Right kidney (tissue), 1 donor: ENCODE measurements at regions not wholly inside any gene's neighbourhood (a gene's known extent, or its start where the extent isn't known, plus 50 kb on each side); places are given as distances from the start of the nearest gene placed in this dataset.

ENCODE experiments used
- DNase-seq: peaks from one replicate; pipeline ENCODE4 v3.0.0-alpha.2; 2016

DNA sequence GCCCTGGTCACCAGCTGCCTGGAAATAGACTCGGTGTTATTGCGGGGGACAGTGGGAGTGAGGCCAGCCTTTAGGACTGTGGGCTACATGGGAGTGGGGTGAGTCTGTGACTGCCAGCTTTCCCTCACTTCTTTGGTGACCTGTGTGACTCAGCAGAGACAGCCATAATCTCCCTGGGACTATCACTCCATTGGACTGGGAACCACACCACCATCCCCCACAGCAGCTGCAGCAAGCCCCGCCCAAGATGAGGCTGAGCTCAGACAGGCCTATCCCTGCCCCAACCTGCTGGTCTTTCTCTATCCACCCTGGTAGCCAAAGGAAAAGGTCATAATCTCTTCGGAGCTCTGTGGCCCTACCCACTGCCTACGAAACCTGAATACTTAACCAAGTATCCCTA lies 263.2 kb downstream of the FZD1 start:
- DNase-seq = no peak

DNA sequence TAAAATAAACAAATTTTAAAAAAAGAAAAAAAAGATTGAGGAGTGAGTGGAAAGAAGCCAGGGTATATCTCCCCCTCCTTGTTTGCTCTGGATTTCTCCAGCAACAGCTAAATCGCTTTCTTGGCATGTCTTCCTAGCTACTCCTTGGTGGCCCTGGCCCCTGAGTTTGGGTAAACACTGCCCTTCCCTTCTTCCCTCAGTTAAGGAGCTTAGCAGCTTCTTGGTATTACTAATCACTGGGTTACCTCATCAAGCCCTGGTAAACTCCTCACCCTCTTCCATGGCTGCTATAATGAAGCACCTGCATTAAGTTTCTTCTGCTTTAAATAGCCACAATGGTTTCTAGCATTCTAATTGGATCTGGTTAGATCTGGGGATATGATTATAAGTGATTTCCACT lies 269.8 kb downstream of the FZD1 start:
- no peak for DNase-seq

DNA sequence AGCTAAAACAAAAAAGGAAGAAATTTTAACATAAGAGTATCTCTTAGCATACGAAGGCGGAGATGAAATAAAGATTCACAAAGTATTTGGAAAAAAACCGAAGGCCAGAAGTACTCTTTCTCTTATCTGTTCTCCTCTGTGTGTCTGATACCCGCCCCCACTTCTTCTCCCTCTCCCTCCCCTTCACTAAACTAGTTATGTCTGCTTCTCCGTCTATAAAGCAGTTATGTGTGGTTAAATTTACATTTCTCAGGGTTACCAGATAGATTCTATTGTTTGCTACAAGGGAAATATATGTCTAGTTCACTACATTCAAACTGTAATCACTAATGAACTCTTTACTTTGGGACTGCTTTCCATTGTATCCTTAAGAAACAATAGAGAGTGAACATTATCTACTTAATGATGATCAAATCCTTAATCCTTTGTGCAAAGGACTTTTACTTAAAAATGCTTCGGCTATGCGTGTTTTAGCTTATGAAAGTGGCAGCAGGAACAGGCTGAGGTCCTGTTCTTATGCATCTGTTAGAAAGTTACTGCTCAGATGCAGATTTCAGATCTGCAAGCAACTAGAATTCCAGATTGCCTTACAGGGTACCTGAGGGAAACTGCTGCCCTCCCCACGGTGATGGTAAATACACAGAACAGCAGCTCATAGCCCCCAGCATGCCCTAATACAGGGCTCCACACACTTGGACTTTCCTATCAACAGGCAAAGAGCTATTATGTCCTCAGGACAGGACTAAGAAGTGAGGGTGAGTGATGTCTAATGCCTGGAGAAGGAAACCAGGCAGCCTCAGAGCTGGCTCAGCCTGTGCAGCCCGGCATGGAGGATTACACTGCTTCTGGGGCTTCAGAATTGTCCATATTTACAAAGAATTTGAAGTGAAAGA lies 273.3 kb downstream of the FZD1 start:
- DNase-seq = no peak

DNA sequence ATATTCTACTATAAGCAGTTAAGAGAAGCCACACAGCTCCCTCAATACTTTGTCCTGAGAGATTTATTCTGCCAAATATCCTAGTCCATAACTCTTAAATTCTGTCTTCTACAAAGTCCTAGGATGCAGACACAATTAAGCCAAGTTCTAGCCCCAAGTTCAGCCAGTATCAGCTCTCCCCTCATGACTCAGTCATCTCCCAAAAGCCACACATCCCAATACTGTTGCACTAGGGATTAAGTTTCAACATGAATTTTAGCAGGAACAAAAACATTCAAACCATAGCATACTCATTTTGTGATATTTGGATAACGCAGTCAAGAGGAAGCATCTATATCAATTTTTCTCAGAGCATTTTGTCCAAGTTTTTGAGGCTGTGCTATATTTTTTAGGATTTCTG lies 277.4 kb downstream of the FZD1 start:
- no peak for DNase-seq

DNA sequence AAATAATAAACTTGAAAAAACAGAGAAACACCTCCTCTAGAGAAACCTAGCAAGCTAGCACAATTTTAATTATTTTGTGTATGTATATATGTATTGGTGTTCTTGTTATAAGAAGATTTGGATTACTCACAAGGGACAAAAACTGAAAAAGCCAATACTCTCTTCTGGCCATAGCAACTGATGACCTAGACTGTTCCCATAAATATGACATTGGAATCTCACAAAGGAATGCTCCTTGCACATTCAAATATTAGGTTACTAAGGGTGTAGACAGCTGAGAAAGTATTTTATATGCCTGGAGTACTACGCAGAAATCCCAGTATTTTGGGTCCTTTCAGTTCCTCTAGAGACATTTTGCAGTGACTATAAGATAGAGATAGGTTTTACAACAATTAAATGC lies 279.4 kb downstream of the FZD1 start:
- no peak for DNase-seq

DNA sequence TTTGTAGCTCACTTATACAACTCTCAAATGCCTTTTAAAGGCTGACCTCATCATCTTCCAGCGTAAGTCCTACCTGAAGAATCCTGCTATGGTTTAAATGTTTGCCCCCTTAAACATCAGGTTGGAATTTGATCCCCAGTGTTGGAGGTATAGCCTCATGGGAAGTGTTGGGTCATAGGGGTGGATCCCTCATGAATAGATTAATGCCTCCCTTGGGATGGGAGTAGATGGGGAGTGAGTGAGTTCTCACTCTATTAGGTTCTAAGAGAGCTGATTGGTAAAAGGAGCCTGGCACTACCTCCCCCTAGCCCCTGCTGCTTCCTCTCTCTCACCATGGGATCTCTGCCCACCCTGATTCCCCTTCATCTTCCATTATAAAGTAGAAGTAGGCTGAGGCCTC lies 285.6 kb downstream of the FZD1 start:
- DNase-seq = no peak

DNA sequence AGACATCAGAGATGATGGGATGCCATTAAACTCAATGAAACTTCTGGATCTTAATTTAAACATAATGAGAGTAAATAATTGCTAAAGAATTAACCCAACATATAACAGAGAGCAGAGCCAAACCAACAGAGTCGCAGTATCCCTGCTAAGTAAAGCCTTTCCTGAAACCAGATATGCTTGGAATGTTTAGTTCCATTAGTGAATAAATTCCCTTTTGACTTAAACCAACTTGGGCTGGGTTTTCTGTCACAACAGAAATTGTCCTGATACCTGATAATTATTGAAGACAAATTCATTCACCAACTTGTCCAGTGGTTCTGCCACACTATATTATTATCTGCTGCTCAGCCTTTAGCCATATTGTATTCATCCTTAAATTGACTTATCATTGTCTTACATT lies 286.7 kb downstream of the FZD1 start:
- no peak for DNase-seq

DNA sequence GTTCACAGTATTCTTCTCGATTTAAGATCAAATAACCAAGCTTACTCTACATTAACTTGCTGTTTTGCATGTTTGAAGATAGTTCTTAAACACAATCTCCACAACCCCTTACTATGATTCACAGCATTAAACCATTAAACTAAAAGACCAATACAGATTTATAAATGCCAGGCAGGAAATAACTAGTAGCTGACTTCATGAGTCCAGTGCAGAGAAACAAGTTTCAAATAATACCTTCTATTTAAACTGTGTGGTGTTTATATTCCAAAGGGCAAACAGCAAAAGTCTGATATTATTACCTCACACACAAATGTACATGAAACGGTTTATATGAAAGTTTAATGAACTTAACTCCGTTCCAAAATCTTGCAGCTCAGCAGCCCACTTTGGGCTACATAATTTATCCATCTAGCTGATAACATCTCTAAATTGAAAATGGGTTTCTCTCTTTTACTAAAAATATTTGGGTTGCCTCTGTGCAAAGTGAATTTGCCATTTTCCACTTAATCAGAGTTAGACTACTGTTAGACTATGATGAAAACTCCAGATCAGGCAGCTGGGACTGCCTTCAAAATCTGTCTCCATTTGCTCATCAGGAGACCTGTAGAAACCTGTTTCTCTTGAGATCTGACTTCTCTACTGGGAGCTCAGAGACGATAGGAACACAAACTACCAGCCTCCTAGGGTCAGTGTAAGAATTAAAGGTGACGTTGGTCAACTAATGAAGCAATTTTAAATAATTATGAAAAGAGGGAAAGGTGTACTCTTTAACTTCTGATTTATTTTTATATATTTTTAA lies 287.3 kb downstream of the FZD1 start:
- DNase-seq = no peak

DNA sequence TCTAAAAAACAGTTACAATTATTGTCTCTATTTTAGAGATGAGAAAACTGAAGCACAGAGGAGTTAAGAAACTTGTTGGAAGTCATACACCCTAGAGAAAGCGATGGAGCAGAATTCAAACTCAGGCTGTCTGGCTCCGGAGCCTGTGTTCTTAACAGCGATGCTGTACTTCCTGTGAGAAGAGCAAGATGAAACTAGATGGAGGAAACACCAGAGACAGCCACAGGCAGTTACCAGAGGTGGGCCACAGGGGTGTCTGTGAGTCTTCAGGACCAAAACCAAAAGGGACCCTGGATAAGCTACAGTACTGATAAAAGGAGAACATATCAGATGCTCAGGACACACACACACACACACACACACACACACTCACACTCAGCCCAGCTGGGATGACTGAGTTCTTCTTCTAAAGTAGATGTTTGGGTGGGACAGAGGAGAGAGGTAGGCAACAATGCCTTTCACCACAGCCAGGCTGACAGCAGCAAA lies 289.2 kb downstream of the FZD1 start:
- DNase-seq = no peak

DNA sequence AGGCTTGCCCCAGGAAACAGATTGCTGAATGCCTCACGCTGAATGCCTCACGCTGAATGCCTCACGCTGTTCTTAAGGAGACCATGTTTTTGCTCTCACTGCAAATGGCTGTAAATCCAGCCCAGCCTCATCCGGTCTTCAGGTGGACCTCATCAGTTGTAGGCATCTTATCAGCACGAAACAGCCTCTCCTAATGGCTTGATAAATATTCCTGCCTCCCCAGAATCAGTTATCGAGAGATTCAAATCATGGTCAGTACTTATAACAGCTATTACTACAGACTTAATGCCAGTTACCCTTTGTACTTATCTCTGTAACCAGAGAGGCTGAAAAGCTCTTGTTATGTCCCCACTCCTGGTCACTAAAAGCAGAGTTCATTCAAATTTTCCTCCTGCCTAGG lies 290.6 kb downstream of the FZD1 start:
- no peak for DNase-seq

DNA sequence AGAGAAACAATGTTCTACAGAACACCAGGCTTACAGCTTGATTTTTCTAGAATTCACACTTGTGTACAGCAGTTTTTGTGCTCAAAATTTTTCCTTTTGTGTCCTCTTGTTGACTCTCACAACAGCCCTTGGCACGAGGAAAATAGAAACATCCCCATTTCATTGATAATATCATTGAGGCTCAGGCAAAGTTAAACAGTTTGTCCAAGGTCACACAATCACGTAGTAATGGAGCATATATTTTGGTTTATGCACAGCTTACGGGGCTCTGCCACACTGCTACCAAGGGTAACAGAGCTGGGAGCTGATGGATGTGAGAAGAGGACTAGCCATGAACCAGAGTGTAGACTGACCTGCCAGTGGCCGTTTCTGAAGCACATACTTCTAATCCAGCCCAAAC lies 292.0 kb downstream of the FZD1 start:
- DNase-seq = no peak

DNA sequence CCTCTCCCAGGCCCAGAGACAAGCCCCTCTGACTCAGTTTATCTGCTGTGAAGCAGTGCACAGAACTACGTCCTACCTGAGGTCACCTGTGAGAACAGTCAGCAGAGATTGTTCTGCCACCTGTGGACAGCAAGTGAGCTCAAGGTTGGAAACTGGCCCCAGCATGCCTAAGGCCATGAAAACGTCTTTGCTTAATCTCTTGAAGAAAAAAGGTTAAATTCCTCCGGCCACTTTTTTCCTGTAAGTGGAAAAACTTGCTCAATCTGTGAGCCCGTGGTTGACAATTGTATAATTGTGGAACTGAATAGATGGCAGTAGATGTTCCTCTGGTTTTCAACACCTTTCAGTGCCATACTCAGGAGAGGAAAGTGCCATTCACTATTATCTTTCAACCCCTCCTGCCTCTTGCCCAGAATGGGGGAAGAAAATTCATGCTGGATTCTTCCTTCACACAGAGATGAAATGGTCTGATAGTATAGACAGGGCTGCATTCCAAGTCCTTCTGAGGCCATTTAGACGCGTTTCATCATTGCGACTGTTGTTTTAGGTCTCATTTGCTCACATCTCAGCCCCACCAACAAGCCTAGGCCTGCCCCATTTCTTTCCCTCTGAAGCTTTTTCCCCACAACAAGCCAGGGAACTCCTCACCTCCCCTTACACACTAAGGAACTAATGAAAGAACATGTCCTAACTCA lies 292.9 kb downstream of the FZD1 start:
- no peak for DNase-seq

DNA sequence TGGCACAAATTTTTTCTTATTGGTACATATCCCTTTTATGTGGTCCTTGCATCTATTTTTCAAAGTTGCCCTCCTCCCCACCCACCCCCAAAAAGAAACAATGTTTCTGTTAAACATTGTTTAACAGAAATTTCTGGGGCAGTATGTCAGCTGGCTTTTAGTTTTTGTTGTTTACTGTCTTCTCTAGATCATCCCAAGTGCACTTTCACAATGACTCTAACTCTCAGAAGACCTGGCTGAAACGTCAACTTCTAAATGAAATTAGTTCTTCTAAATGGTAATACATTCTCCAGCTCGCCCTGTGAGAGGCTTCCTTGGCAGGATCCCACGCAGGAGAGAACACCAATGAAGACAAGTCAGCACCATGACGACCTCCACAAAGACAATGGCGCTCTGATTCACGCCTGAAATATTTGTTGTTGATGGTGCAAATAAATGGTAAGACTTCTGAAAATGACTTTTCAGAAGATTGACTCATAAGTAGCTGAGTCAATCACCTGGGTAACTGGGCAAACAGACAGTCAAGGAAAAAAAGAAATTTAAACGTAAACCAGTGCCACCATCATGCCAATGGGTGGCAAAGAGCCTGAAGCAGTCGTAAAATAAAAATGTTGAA lies 293.7 kb downstream of the FZD1 start:
- no peak for DNase-seq

DNA sequence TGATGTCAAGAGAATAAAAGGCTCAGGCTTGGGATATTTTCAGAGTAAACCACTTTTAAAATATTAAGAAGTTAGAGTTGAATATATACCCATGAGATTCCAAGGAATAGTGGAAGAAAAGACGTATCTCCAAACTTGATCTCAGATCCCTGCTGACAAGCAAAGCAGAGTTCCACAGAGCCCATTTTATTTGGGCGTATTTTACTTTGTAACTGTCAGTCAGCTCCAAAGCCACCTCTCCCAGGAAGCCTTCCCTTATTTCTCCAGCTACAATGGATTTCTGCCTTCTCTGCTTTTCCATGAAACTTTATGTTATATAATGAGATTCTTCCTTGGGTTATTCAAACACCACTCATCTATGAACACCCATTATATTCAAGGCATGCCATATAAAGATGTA lies 295.7 kb downstream of the FZD1 start:
- no peak for DNase-seq

DNA sequence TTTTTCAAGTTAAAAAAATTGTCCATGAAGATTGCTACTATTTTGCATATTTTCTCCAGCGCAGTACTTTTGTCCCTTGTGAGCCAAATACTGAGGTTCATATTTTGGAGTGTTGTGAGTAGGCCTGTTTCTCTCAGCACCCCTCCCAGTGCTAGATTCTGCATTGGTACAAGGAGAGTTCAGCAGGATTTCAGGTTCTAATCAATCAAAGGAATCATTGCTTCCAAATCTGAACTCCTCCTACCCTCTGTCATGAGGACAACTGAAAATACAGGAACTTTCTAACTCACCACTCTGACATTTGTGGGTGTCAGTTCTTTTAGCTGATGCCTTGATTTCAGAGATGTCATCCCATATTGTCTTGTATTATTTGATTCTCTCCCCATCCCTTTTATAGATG lies 299.9 kb downstream of the FZD1 start:
- no peak for DNase-seq

DNA sequence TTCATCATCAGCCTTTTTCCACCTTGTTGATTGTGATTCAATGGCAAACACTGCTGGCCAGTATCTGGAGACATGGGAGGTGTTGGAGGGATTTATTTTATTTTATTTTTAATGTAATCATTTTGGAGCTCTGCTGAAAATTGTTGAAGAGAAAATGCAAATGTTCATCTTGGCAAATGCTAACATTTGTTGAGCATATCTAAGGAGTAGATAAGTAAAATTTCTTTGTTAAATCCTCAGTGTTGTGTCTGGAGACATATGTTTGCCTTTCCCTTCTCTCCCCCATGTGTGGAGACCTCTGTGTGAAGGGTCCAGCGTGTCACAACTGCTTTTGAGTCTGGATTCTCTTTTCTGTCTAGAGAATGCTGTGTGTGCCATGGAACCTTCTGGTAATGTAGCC lies 300.3 kb downstream of the FZD1 start:
- no peak for DNase-seq

DNA sequence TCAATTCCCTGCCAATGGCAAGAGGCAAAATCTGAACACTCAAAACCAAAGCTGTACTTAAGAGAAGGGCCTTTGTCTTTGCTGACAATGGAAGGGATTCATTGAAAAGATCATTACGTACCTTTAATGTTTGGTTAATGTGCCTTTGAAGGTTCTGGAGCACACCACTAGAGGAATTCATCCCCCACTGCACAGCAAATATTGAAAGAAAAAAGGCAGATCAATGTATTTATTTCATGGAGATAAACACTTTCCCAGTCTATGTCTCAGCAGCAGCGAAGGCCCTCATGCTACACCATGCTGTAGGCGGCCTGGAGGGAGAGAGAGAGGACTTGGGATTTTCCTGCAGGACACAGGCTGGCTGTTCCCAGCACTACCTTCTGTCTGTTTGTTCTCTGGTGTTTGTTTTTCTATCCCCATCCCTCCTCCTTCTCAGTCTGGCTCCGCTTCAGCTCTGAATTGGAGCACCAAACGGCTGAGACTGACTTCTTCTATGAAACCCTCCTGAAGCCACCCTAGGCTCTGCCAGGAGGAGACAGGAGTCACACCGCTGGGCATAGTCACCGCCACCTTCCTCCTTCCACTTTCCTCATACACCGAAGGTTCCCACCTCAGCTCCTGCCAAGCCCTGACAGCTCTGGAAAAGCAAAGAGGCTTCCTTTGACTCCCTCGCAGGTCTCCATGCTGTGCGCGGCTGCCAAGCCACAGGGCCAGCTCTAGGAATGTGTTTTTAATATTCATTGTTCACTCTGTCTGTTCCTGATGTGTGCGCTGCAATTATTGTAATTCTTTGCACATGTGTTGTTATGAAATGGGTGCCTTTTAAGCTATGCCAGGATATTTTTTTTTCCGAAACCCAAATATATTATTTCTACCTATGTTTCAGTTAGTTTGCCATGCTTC lies 301.5 kb downstream of the FZD1 start:
- DNase-seq = no peak

DNA sequence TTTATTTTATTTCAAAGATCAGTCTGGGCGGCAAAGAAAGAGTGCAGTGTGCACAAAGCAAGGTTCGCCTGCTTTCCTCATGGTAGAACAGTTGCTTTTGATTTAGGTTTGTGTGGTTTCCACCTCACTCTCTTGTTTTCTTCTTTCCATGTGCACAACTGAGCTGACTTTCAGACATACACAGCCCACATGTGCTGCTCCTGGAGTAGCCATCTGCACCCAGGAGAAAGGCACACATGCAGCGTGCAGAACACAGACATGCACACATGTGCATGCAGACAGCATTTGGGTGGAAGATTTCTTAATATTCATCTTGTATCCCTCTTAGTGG lies 302.1 kb downstream of the FZD1 start:
- DNase-seq = no peak

DNA sequence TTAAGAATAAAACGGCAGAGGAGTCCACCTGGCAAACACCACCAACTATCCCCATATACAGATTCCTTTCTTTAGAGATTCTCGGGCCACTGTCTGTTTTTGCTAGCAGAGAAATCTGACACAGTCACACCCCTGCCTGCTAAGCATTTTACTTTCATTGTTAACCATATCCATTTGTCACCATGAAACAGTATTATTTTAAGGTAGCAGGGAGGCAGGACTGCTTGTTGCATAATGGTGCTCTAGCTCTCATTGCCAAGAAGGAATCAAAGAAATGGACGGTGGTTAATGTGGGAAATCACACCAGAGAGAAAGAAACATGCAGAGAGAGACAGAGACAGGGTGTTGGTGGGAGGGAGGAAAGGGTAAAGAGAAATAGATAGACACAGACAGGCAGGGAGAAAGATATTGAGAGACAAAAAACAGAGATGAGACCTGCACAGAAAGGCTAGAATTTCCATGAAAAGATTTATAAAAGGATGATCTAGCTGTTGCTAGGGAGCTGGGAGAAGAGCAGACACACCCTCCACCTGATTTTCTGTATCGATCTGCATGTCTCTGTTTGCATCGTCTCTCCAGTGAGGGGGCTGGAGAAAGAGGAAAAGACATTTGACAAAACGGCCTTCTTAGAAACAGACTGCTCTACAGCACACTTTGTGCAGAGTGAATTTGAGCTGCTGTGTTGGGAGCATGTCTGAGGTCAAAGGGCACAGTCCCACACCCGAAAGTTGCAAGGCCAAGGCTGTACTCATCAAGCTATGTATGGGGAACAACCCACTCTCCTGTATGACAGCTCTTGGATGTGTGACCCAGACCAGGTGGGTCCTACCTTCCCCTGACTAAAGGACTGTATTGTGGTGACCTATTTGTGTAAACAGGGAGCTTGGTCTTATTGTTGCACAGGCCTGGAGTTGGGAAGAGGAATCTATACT lies 303.1 kb downstream of the FZD1 start:
- no peak for DNase-seq

DNA sequence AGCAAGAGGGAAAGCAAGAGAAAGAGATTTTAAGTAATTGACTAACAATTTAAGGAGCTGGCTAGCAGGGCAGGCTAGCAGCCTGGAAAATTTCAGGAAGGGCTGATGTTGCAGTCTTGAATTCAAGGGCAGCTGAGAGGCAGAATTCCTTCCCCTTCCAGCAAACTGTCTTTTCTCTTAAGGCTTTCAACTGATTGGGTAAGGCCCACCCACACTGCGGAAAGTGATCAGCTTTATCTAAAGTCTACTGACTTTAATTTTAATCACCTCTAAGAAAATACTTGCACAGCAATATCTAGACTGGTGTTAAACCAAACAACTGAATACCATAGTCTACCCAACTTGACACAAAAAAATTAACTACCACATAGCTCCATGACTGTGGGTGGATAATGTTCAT lies 303.9 kb downstream of the FZD1 start:
- no peak for DNase-seq
